Thyroid gland (tissue), 4 donors: ENCODE measurements at regions not wholly inside any gene's neighbourhood (a gene's known extent, or its start where the extent isn't known, plus 50 kb on each side); places are given as distances from the start of the nearest gene placed in this dataset.

Experiments
- DNase-seq, 2 donors: peaks; one replicate each; pipeline ENCODE4 v3.0.0-alpha.2; 2019
- H3K27ac ChIP-seq, 3 donors: fragments of 200-600 bp; sonication (generic); 1 replicate in 2 of 3; 2 replicates in 1 of 3; pipeline ENCODE4 v1.5.1; 2016 to 2019; ENCODE audit warnings: mild to moderate bottlenecking in 1 of 3, moderate library complexity in 1 of 3
- H3K27me3 ChIP-seq: fragments of 200-600 bp; sonication (generic); one replicate; pipeline ENCODE4 v1.5.1; 2019
- H3K36me3 ChIP-seq, 2 donors: fragments of 200-600 bp; sonication (generic); one replicate each; pipeline ENCODE4 v1.5.1; 2016 to 2019
- H3K4me1 ChIP-seq, 2 donors: fragments of 200-600 bp; sonication (generic); one replicate each; pipeline ENCODE4 v1.5.1; 2017 to 2019
- H3K4me3 ChIP-seq, 3 donors: fragments of 200-600 bp; sonication (generic); replicated peaks in 1 of 3; 1 replicate in 2 of 3; 2 replicates in 1 of 3; pipeline ENCODE4 v1.5.1; 2016; ENCODE audit warnings: mild to moderate bottlenecking in 1 of 3
- H3K9me3 ChIP-seq: fragments of 200-600 bp; sonication (generic); one replicate; pipeline ENCODE4 v1.5.1; 2017
- POLR2A ChIP-seq, 2 donors: fragments of 450-650 bp; IDR thresholded peaks; one replicate each; pipeline ENCODE4 v1.6.1; 2017; ENCODE audit warnings: antibody characterized with exemption in 2 of 2, mild to moderate bottlenecking in 2 of 2, moderate library complexity in 1 of 2
- whole genome bisulfite sequencing, 2 donors: methylation state at CpG; one replicate each; pipeline ENCODE4 v1.1.5; 2017; 5-methylcytosine and 5-hydroxymethylcytosine counted together
- intact Hi-C: fragments of 100-400 bp; cut with DNase I; formaldehyde crosslinking; loops from one replicate; pipeline ENCODE4 v1.15.1; 2023
- TF ChIP-seq, protein P1 (sequence below), 6 experiments: fragments of 200-600 bp in 3 of 6; fragments of 450-650 bp in 3 of 6; sonication (generic) in 3 of 6; IDR thresholded peaks; one replicate each; pipeline ENCODE4 v1.5.1; 2016 to 2019; ENCODE audit warnings: antibody characterized with exemption in 6 of 6, mild to moderate bottlenecking in 2 of 6, inconsistent platforms in 1 of 6, moderate library complexity in 1 of 6

DNA sequence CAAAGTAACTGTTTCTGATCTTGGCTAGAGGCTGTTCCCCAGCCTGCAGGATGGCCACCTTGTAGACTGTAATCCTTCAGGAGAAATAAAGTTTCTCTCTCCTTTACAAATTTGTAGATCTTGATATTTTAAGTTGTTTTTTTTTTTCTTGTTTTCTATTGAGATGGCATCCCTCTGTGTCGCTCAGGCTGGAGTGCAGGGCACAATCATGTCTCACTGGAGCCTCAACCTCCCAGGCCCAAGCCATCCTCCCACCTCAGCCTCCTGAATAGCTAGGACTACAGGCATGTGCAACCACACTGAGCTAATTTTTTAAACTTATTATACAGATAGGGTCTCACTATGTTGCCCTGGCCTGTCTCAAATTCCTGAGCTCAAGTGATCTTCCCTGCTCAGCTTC is 389.8 kb upstream of the LRRC4C start:
- no peak overlapping the region for H3K4me3 ChIP-seq
- no peaks in the 10 kb centered on the region for H3K4me1 ChIP-seq
- TF ChIP-seq POLR2A (IDR thresholded peaks at IDR 0.05) = no peak
- TF ChIP-seq, protein P1, sequence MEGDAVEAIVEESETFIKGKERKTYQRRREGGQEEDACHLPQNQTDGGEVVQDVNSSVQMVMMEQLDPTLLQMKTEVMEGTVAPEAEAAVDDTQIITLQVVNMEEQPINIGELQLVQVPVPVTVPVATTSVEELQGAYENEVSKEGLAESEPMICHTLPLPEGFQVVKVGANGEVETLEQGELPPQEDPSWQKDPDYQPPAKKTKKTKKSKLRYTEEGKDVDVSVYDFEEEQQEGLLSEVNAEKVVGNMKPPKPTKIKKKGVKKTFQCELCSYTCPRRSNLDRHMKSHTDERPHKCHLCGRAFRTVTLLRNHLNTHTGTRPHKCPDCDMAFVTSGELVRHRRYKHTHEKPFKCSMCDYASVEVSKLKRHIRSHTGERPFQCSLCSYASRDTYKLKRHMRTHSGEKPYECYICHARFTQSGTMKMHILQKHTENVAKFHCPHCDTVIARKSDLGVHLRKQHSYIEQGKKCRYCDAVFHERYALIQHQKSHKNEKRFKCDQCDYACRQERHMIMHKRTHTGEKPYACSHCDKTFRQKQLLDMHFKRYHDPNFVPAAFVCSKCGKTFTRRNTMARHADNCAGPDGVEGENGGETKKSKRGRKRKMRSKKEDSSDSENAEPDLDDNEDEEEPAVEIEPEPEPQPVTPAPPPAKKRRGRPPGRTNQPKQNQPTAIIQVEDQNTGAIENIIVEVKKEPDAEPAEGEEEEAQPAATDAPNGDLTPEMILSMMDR (IDR thresholded peaks at IDR 0.05) = no peak
- DNase-seq = no peak
- H3K36me3 ChIP-seq = no peaks in the 10 kb centered on the region
- no peaks in the 10 kb centered on the region for H3K27me3 ChIP-seq
- H3K27ac ChIP-seq = no peak overlapping the region
- intact Hi-C loops = no loop called here
- 96 to 97% methylated on average over 1 of the region's 1 CpG for WGBS, 2 donors
- H3K9me3 ChIP-seq = no peaks in the 10 kb centered on the region

GRCh38 chr11:41851743-41852142 is 392.3 kb upstream of the LRRC4C start:
- intact Hi-C loops = no loop called here
- H3K36me3 ChIP-seq = no peaks in the 10 kb centered on the region

GRCh38 chr11:41861838-41862237 is 402.4 kb upstream of the LRRC4C start:
- TF ChIP-seq, protein P1 (IDR thresholded peaks at IDR 0.05) = no peak
- TF ChIP-seq POLR2A (IDR thresholded peaks at IDR 0.05) = no peak
- no peaks in the 10 kb centered on the region for H3K4me1 ChIP-seq
- H3K9me3 ChIP-seq = no peaks in the 10 kb centered on the region
- no peak overlapping the region for H3K27ac ChIP-seq
- no peak overlapping the region for H3K4me3 ChIP-seq
- H3K36me3 ChIP-seq = no peaks in the 10 kb centered on the region
- no peak for DNase-seq
- WGBS, 2 donors = 67 to 86% methylated on average over 1 of the region's 1 CpG
- no peaks in the 10 kb centered on the region for H3K27me3 ChIP-seq
- intact Hi-C loops = no loop called here

More at GRCh38 chr11:41851743-41852142, 392.3 kb upstream of the LRRC4C start:
- no peak for TF ChIP-seq POLR2A (IDR thresholded peaks at IDR 0.05)
- TF ChIP-seq, protein P1 (IDR thresholded peaks at IDR 0.05) = no peak
- Histone ChIP-seq H3K9me3 (no peaks in the 10 kb centered on the region), H3K4me1 (no peaks in the 10 kb centered on the region), H3K27me3 (no peaks in the 10 kb centered on the region), H3K27ac (no peak overlapping the region), H3K4me3 (no peak overlapping the region)
- DNase-seq = no peak

GRCh38 chr11:41866525-41866924 is 407.1 kb upstream of the LRRC4C start:
- Histone ChIP-seq H3K9me3 (no peaks in the 10 kb centered on the region), H3K27me3 (no peaks in the 10 kb centered on the region), H3K4me3 (no peak overlapping the region), H3K4me1 (no peaks in the 10 kb centered on the region), H3K27ac (no peak overlapping the region), H3K36me3 (no peaks in the 10 kb centered on the region)
- no peak for TF ChIP-seq POLR2A (IDR thresholded peaks at IDR 0.05)
- TF ChIP-seq, protein P1 (IDR thresholded peaks at IDR 0.05) = no peak
- intact Hi-C loops = no loop called here
- DNase-seq = no peak

DNA sequence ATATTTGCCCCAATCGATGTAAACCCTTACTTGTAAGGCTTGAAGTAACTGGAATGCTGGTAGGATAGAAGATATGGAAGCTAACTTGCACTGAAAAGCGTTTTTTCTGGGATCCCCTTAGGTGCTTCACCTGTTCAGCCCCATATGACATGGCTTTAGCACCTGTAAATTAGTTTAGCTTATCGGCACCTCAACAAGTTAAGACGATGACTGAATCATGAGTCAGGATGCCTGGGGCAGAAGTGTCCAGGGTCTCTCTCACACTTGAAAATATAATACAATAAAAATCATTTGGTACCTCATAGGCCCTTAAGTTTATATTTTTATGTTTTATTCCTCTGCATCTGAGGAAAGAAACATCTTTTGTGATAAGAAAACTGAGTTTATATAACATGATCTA is 409.2 kb upstream of the LRRC4C start:
- no peak for DNase-seq
- no peak overlapping the region for H3K4me3 ChIP-seq
- no peak for TF ChIP-seq POLR2A (IDR thresholded peaks at IDR 0.05)
- TF ChIP-seq, protein P1 (IDR thresholded peaks at IDR 0.05) = no peak
- H3K9me3 ChIP-seq = no peaks in the 10 kb centered on the region
- no peak overlapping the region for H3K27ac ChIP-seq
- H3K4me1 ChIP-seq = no peaks in the 10 kb centered on the region
- no peaks in the 10 kb centered on the region for H3K27me3 ChIP-seq
- intact Hi-C loops = no loop called here
- H3K36me3 ChIP-seq = no peaks in the 10 kb centered on the region
- 81 to 89% methylated on average over 4 of the region's 4 CpGs for WGBS, 2 donors
